SIG-M5 treated with dmso at 0.1 percent for 504 hours (cell line): ENCODE measurements at regions not wholly inside any gene's neighbourhood (a gene's known extent, or its start where the extent isn't known, plus 50 kb on each side); places are given as distances from the start of the nearest gene placed in this dataset.

Source experiments
- DNase-seq: peaks from one replicate; lab custom pipeline; 2025; ENCODE audit not compliant: unreplicated experiment; lab: John Stamatoyannopoulos, UW

- DNase-seq = no peak
Observed at GRCh38 chr14:97415907-97416306, 618.7 kb downstream of the VRK1 start.

- DNase-seq = no peak
Observed at GRCh38 chr14:97416550-97416949, 619.4 kb downstream of the VRK1 start.

- no peak for DNase-seq
Observed at GRCh38 chr14:97417331-97417730, 620.1 kb downstream of the VRK1 start.

- no peak for DNase-seq
Observed at GRCh38 chr14:97420211-97420610, 623.0 kb downstream of the VRK1 start.

- no peak for DNase-seq
Observed at GRCh38 chr14:97426776-97427175, 629.6 kb downstream of the VRK1 start.

GRCh38 chr14:97428808-97429440, 631.7 kb downstream of the VRK1 start:
- DNase-seq = no peak

GRCh38 chr14:97432586-97432985, 635.4 kb downstream of the VRK1 start:
- DNase-seq = no peak

- no peak for DNase-seq
Observed at GRCh38 chr14:97441740-97442362, 644.7 kb downstream of the VRK1 start.

- no peak for DNase-seq
Observed at GRCh38 chr14:97442363-97442762, 645.2 kb downstream of the VRK1 start.

- no peak for DNase-seq
Observed at GRCh38 chr14:97443412-97443811, 646.2 kb downstream of the VRK1 start.

- DNase-seq = no peak
Observed at GRCh38 chr14:97444248-97444647, 647.1 kb downstream of the VRK1 start.

GRCh38 chr14:97445367-97445766, 648.2 kb downstream of the VRK1 start:
- DNase-seq = no peak

- no peak for DNase-seq
Observed at GRCh38 chr14:97446087-97446486, 648.9 kb downstream of the VRK1 start.

GRCh38 chr14:97452314-97452713, 655.1 kb downstream of the VRK1 start:
- DNase-seq = no peak

- no peak for DNase-seq
Observed at GRCh38 chr14:97453991-97454390, 656.8 kb downstream of the VRK1 start.

GRCh38 chr14:97456462-97456861, 659.3 kb downstream of the VRK1 start:
- DNase-seq = no peak

- no peak for DNase-seq
Observed at GRCh38 chr14:97456958-97457357, 659.8 kb downstream of the VRK1 start.

- DNase-seq = no peak
Observed at GRCh38 chr14:97457575-97458085, 660.4 kb downstream of the VRK1 start.

- DNase-seq = no peak
Observed at GRCh38 chr14:97458255-97458654, 661.1 kb downstream of the VRK1 start.

- no peak for DNase-seq
Observed at GRCh38 chr14:97458661-97459579, 661.7 kb downstream of the VRK1 start.

- DNase-seq = no peak
Observed at GRCh38 chr14:97462081-97462480, 664.9 kb downstream of the VRK1 start.

GRCh38 chr14:97468220-97468619, 671.0 kb downstream of the VRK1 start:
- DNase-seq = no peak
